Caki2 (cell line): ENCODE measurements at regions not wholly inside any gene's neighbourhood (a gene's known extent, or its start where the extent isn't known, plus 50 kb on each side); places are given as distances from the start of the nearest gene placed in this dataset.
"Not testable (repeated sequence)": the region's sequence is repeated elsewhere in the genome, so short reads cannot be mapped to it uniquely, and the experiment has no call there.

Experiments
- DNase-seq: peaks from one replicate; pipeline ENCODE4 v3.0.0-alpha.2; 2015; ENCODE audit warnings: low read depth
- in situ Hi-C: cut with HindIII; loops from 2 replicates; pipeline ENCODE4 v1.10.0; 2016; ENCODE audit warnings: low sequenced_read_pairs, low pct_unique_long_range_greater_than_20kb, mixed read lengths

GRCh38 chr18:1481577-1481976, 576.9 kb downstream of the ADCYAP1 start:
- in situ Hi-C loops, result no loop called here
- no peak for DNase-seq

GRCh38 chr18:1483385-1483784, 578.7 kb downstream of the ADCYAP1 start:
- in situ Hi-C loops, result no loop called here
- no peak for DNase-seq

- in situ Hi-C loops, result no loop called here
- no peak for DNase-seq
Observed at GRCh38 chr18:1487457-1487856, 582.8 kb downstream of the ADCYAP1 start.

GRCh38 chr18:1488394-1488793, 583.7 kb downstream of the ADCYAP1 start:
- in situ Hi-C loops, result no loop called here

GRCh38 chr18:1488957-1489356, 584.3 kb downstream of the ADCYAP1 start:
- no peak for DNase-seq
- in situ Hi-C loops, result no loop called here

More at GRCh38 chr18:1488394-1488793, 583.7 kb downstream of the ADCYAP1 start:
- no peak for DNase-seq

DNA sequence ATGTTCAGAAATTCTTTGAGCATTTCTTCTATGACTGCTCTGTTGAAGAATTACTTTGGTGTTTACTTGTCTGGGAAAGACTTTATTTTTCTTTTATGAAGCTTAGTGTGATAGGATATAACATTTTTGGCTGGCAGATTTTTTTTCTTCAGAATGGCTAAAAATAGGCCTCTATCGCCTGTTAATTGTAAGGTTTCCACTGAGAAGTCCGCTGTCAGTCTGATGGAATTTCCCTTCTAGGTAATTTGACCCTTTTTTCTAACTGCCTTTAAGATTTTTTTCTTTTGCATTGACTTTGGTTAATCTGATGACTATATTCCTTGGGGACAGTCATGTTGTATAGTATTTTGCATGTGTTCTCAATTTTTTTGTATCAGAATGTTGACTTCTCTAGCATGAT, 590.7 kb downstream of the ADCYAP1 start:
- DNase-seq, result no peak
- in situ Hi-C loops, result no loop called here

DNA sequence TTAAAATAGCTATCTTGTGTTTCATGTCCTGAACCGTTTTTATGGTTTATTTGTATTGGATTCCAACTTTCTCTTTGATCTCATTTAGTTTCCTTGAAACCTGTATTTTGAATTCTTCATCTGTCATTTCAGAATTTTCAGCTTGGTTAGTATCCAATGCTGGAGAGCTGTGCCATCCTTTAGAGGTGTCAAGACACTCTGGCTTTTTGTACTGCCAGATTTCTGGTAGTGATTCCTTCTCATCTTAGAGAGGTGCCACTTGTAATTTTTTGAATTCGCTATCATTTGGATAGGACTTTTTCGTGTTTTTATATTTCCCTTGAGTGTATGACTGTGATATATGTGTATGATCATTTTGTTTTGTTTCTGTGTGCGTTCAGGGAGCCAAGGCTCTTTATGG, 591.4 kb downstream of the ADCYAP1 start:
- in situ Hi-C loops, result no loop called here
- DNase-seq, result no peak

DNA sequence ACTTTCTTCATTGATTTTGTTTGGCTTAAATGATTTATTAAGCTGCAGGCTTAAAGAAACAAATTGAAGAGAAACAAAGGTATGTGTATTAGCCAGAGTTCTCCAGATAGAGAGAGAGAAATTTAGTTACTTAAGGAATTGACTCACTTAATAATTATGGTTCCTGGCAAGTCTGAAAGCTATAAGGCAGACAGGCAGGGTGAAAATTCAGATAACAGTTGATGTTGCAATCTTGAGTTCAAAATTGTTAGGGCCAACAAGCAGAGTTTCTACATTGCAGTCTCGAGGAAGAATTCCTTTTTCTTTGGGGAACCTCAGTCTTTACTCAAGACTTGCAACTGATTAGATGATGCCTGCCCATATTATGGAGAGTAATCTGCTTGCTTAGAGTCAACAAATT, 593.5 kb downstream of the ADCYAP1 start:
- no peak for DNase-seq
- in situ Hi-C loops, result no loop called here

GRCh38 chr18:1499265-1499664, 594.6 kb downstream of the ADCYAP1 start:
- in situ Hi-C loops, result no loop called here
- DNase-seq, result no peak

GRCh38 chr18:1503847-1504246, 599.2 kb downstream of the ADCYAP1 start:
- DNase-seq, result no peak
- in situ Hi-C loops, result no loop called here

DNA sequence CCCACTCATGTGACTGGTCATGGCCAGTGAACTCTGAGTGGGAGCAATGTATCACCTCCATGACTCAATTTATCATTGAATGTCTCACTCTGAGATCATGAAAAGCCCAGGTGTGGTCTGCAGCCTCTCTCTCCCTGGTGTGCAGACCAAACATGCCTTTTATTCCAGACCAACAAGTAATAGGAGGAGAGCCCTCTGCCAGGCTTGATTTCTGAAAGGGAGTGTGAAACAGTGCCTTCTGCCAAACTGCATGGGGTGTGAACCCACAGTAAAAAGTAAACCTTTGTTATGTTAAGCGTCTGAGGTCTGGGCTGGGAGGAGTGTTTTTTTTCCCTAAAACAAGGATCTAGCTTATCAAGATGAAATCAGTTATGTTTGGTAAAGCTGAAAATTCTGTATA, 601.2 kb downstream of the ADCYAP1 start:
- no peak for DNase-seq
- in situ Hi-C loops, result no loop called here

DNA sequence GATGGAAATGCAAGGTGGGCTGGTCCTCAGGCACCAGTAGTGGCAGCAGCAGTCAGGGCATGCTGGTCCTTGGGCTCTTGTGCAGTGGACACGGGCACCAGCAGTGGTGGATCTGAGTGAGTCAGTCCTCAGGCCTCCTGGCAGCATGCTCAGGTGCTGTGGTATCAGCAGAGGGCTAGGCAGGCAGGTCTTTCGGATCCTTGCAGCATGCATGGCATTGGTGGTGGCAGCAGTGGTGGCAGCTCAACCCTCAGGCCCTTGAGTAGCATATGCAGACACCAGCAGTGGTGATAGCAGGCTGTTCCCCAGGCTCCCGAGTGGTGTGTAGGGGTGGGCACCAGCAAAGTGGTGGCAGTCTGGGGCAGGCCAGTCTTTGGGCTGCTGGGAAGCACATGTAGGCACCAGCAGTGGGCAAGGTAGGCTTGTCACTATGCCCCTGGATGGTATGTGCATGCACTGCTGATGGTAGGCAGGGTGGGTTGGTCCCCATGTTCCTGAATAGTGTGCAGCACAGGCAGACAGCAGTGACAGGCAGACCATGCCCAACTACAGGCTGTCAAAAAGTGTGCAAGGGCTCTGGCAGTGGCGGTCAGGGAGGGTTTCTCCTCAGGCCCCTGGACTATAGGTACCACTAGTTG, 606.0 kb downstream of the ADCYAP1 start:
- no peak for DNase-seq
- in situ Hi-C loops, result no loop called here

- in situ Hi-C loops, result no loop called here
- DNase-seq, result no peak
Observed at GRCh38 chr18:1511619-1512311, 607.1 kb downstream of the ADCYAP1 start.

GRCh38 chr18:1513519-1513918, 608.8 kb downstream of the ADCYAP1 start:
- in situ Hi-C loops, result no loop called here
- no peak for DNase-seq

- in situ Hi-C loops, DNase-seq: not testable (repeated sequence)
Observed at GRCh38 chr18:1521588-1522248, 617.0 kb downstream of the ADCYAP1 start.

GRCh38 chr18:1522249-1522615, 617.6 kb downstream of the ADCYAP1 start:
- DNase-seq, result no peak
- in situ Hi-C loops, result no loop called here

GRCh38 chr18:1526991-1527390, 622.3 kb downstream of the ADCYAP1 start:
- no peak for DNase-seq
- in situ Hi-C loops, result no loop called here

DNA sequence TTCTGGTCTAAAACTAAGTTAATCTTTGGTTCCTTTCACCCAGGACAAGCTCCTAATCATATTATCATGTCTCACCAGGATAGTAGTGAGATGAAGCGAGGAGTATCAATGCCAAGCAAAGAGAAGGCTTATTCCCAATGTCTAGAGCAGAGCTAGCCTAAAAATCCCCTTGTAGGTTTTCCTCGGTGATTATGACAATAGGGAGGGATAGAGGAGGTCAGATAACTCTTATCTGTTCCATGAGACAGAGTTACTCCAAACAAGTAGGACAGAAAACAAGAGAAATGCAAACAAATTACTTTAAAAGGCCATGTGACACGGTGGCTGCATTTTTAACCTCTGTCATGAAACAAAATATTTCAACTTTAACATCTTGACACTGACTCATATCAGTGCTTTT, 623.1 kb downstream of the ADCYAP1 start:
- DNase-seq, result no peak
- in situ Hi-C loops, result no loop called here

GRCh38 chr18:1528447-1528846, 623.8 kb downstream of the ADCYAP1 start:
- DNase-seq, result no peak
- in situ Hi-C loops, result no loop called here
